ENCODE measurements at regions not wholly inside any gene's neighbourhood (a gene's known extent, or its start where the extent isn't known, plus 50 kb on each side); places are given as distances from the start of the nearest gene placed in this dataset.

DNA sequence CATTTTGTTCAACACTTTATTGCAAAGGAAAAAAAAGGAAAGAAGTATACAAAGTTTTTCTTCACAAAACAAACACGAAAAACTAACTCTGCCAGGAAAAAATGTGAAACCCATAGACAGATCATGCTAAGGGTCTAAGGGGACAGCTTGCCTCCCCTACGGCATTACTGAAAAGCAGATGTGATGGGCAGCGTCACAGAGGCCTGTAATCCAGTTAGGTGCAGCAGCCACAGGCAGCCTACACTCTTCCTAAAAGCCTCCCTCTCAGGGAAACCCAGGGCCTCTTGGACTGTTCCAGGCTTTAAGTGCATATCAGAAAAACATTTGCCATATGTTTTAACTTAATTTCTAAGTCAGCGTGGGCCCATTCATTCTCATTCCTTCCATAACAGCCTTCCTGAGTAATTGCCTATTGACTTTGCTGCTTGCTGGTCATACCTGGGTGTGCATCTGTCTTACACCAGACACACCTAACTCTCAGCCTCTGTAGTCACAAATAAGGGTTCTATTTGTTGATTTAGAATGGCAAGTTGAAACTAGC lies 135.7 kb upstream of the SERP2 start:
- H3K9me3 ChIP-seq: no peaks in the 10 kb centered on the region
- H3K36me3 ChIP-seq: no peaks in the 10 kb centered on the region
- peaks cover 26% of the 10 kb centered on the region for H3K4me1 ChIP-seq
- H3K27me3 ChIP-seq: no peaks in the 10 kb centered on the region
- ATAC-seq: no peak
- intact Hi-C loops (cut with DNase I): loop anchor here (10.0 kb wide), 1 partner anchor 197 kb away; no protein-coding TSS in a partner anchor
- H3K27ac ChIP-seq: peak overlapping the region; percentile 77
- no peak for DNase-seq
- no peak overlapping the region for H3K4me3 ChIP-seq
- TF ChIP-seq, protein P1, sequence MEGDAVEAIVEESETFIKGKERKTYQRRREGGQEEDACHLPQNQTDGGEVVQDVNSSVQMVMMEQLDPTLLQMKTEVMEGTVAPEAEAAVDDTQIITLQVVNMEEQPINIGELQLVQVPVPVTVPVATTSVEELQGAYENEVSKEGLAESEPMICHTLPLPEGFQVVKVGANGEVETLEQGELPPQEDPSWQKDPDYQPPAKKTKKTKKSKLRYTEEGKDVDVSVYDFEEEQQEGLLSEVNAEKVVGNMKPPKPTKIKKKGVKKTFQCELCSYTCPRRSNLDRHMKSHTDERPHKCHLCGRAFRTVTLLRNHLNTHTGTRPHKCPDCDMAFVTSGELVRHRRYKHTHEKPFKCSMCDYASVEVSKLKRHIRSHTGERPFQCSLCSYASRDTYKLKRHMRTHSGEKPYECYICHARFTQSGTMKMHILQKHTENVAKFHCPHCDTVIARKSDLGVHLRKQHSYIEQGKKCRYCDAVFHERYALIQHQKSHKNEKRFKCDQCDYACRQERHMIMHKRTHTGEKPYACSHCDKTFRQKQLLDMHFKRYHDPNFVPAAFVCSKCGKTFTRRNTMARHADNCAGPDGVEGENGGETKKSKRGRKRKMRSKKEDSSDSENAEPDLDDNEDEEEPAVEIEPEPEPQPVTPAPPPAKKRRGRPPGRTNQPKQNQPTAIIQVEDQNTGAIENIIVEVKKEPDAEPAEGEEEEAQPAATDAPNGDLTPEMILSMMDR (IDR thresholded peaks at IDR 0.05): no peak

GRCh38 chr13:44240611-44241145 lies 132.9 kb upstream of the SERP2 start:
- TF ChIP-seq, protein P1 (IDR thresholded peaks at IDR 0.05): no peak
- Histone ChIP-seq H3K27ac (no peak overlapping the region), H3K27me3 (no peaks in the 10 kb centered on the region), H3K9me3 (no peaks in the 10 kb centered on the region), H3K4me1 (peaks cover 19% of the 10 kb centered on the region), H3K36me3 (no peaks in the 10 kb centered on the region), H3K4me3 (no peak overlapping the region)
- ATAC-seq: no peak
- DNase-seq: no peak
- intact Hi-C loops (cut with DNase I): no loop called here

GRCh38 chr13:44241638-44242037 lies 132.0 kb upstream of the SERP2 start:
- Histone ChIP-seq H3K27me3 (no peaks in the 10 kb centered on the region), H3K27ac (no peak overlapping the region), H3K36me3 (no peaks in the 10 kb centered on the region), H3K9me3 (no peaks in the 10 kb centered on the region), H3K4me1 (peaks cover 10% of the 10 kb centered on the region), H3K4me3 (no peak overlapping the region)
- no peak for ATAC-seq
- DNase-seq: no peak
- TF ChIP-seq, protein P1 (IDR thresholded peaks at IDR 0.05): no peak
- intact Hi-C loops (cut with DNase I): no loop called here

DNA sequence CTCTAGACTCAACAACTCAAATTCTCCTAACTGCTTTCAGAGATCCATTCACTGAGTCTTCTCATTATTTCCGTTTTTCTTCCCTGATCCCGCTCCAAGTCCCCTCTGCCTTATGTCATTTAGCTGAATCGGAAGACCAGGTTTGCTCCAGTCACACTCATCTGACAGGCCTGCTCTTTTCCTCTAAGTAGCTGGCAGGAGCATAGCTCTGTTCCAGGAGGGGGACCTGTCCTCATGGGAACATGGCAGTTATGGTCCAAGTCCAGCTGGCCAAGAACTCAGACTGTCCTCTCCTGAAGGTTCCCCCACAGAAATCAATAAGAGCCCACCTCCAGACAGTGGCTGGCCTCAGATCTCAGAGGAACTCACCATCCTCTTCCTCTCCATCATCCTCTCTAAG lies 130.9 kb upstream of the SERP2 start:
- Histone ChIP-seq H3K9me3 (no peaks in the 10 kb centered on the region), H3K4me1 (peaks cover 3% of the 10 kb centered on the region), H3K27me3 (no peaks in the 10 kb centered on the region), H3K27ac (no peak overlapping the region), H3K4me3 (no peak overlapping the region), H3K36me3 (no peaks in the 10 kb centered on the region)
- intact Hi-C loops (cut with DNase I): no loop called here
- TF ChIP-seq, protein P1 (IDR thresholded peaks at IDR 0.05): no peak
- DNase-seq (no peak), ATAC-seq (no peak)

- no peaks in the 10 kb centered on the region for H3K9me3 ChIP-seq
- DNase-seq (no peak), ATAC-seq (peak; percentile 83)
- no peak overlapping the region for H3K27ac ChIP-seq
- intact Hi-C loops (cut with DNase I): no loop called here
- H3K27me3 ChIP-seq: no peaks in the 10 kb centered on the region
- no peak overlapping the region for H3K4me3 ChIP-seq
- TF ChIP-seq, protein P1 (IDR thresholded peaks at IDR 0.05): peak; percentile 55
- no peaks in the 10 kb centered on the region for H3K36me3 ChIP-seq
- H3K4me1 ChIP-seq: no peaks in the 10 kb centered on the region
These were observed 130.3 kb upstream of the SERP2 start for GRCh38 chr13:44243198-44243857.

Data from upper lobe of right lung (tissue), 1 donor.